MM.1S (cell line): ENCODE measurements at regions not wholly inside any gene's neighbourhood (a gene's known extent, or its start where the extent isn't known, plus 50 kb on each side); places are given as distances from the start of the nearest gene placed in this dataset.

ENCODE experiments used
- DNase-seq: peaks from one replicate; pipeline ENCODE4 v3.0.0-alpha.2; 2015
- H2AFZ ChIP-seq: fragments of 300-600 bp; sonication (generic); 2 replicates; pipeline ENCODE4 v1.6.0; 2016; ENCODE audit warnings: antibody characterized with exemption, low read length
- H3F3A ChIP-seq: fragments of 300-600 bp; sonication (generic); 2 replicates; pipeline ENCODE4 v1.6.1; 2016; ENCODE audit warnings: mild to moderate bottlenecking, antibody characterized with exemption, low read length, moderate library complexity, mixed read lengths; ENCODE audit not compliant: insufficient read depth
- H3K27ac ChIP-seq: fragments of 300-600 bp; sonication (generic); 2 replicates; pipeline ENCODE4 v1.5.1; 2016; ENCODE audit warnings: mild to moderate bottlenecking, low read length
- H3K27me3 ChIP-seq: fragments of 300-600 bp; sonication (generic); replicated peaks from 2 replicates; pipeline ENCODE4 v1.6.0; 2016; ENCODE audit warnings: low read length; ENCODE audit not compliant: insufficient read depth
- H3K36me3 ChIP-seq: fragments of 300-600 bp; sonication (generic); replicated peaks from 2 replicates; pipeline ENCODE4 v1.6.1; 2016; ENCODE audit warnings: mild to moderate bottlenecking, low read length, mixed read lengths; ENCODE audit not compliant: insufficient read depth
- H3K4me1 ChIP-seq: fragments of 300-600 bp; sonication (generic); 2 replicates; pipeline ENCODE4 v1.6.1; 2016; ENCODE audit warnings: low read length, mixed read lengths
- H3K4me2 ChIP-seq: fragments of 300-600 bp; sonication (generic); 2 replicates; pipeline ENCODE4 v1.6.0; 2016; ENCODE audit warnings: low read depth, low read length
- H3K4me3 ChIP-seq: fragments of 300-600 bp; sonication (generic); 2 replicates; pipeline ENCODE4 v1.5.1; 2016; ENCODE audit warnings: low read length, mixed read lengths
- H3K79me2 ChIP-seq: fragments of 300-600 bp; sonication (generic); 2 replicates; pipeline ENCODE4 v1.6.1; 2016; ENCODE audit warnings: mixed run types, low read length, mixed read lengths
- H3K9ac ChIP-seq: fragments of 300-600 bp; sonication (generic); 2 replicates; pipeline ENCODE4 v1.6.1; 2016; ENCODE audit warnings: low read length, mixed read lengths
- H3K9me2 ChIP-seq: fragments of 300-600 bp; sonication (generic); replicated peaks from 2 replicates; pipeline ENCODE4 v1.6.1; 2016; ENCODE audit warnings: mild to moderate bottlenecking, low read length, mixed read lengths; ENCODE audit not compliant: insufficient read depth
- H3K9me3 ChIP-seq: fragments of 300-600 bp; sonication (generic); replicated peaks from 2 replicates; pipeline ENCODE4 v1.6.1; 2016; ENCODE audit warnings: mild to moderate bottlenecking, low read length, mixed read lengths; ENCODE audit not compliant: insufficient read depth
- H4K20me1 ChIP-seq: fragments of 300-600 bp; sonication (generic); 2 replicates; pipeline ENCODE4 v1.6.1; 2016; ENCODE audit warnings: mild to moderate bottlenecking, low read length, moderate library complexity, mixed read lengths; ENCODE audit not compliant: insufficient read depth
- CTCF ChIP-seq: fragments of 300-600 bp; sonication (generic); IDR thresholded peaks from 2 replicates; pipeline ENCODE4 v1.5.1; 2016; ENCODE audit warnings: antibody characterized with exemption, low read length, mixed read lengths
- EZH2 ChIP-seq: fragments of 300-600 bp; sonication (generic); optimal IDR thresholded peaks from 2 replicates; pipeline ENCODE3; 2017; ENCODE audit warnings: low read depth, mild to moderate bottlenecking, antibody characterized with exemption, low read length, mixed read lengths
- EZH2phosphoT487 ChIP-seq: fragments of 300-600 bp; sonication (generic); IDR thresholded peaks from 2 replicates; pipeline ENCODE4 v1.6.1; 2018; ENCODE audit warnings: antibody characterized with exemption, low read length

- H3K9me3 ChIP-seq: no peaks in the 10 kb centered on the region
- no peak overlapping the region for H2AFZ ChIP-seq
- no peaks in the 10 kb centered on the region for H3K4me1 ChIP-seq
- H3K4me3 ChIP-seq: no peak overlapping the region
- H4K20me1 ChIP-seq: no peaks in the 10 kb centered on the region
- H3K9me2 ChIP-seq: no peaks in the 10 kb centered on the region
- H3K79me2 ChIP-seq: no peaks in the 10 kb centered on the region
- no peak overlapping the region for H3K27ac ChIP-seq
- H3K27me3 ChIP-seq: no peaks in the 10 kb centered on the region
- DNase-seq: no peak
- TF ChIP-seq EZH2phosphoT487 (no peak), EZH2 (no peak), CTCF (no peak)
- H3F3A ChIP-seq: no peaks in the 10 kb centered on the region
- H3K9ac ChIP-seq: no peak overlapping the region
- H3K4me2 ChIP-seq: no peak overlapping the region
- H3K36me3 ChIP-seq: no peaks in the 10 kb centered on the region
Measured at GRCh38 chr12:77734214-77734883, 96.3 kb upstream of the NAV3 start.

GRCh38 chr12:77728018-77728417, 102.7 kb upstream of the NAV3 start:
- TF ChIP-seq EZH2 (no peak), CTCF (no peak), EZH2phosphoT487 (no peak)
- Histone ChIP-seq H3K79me2 (no peaks in the 10 kb centered on the region), H2AFZ (no peak overlapping the region), H3K27me3 (no peaks in the 10 kb centered on the region), H3K9ac (no peak overlapping the region), H3K9me2 (no peaks in the 10 kb centered on the region), H3K9me3 (no peaks in the 10 kb centered on the region), H4K20me1 (no peaks in the 10 kb centered on the region), H3K4me3 (no peak overlapping the region), H3K27ac (no peak overlapping the region), H3F3A (no peaks in the 10 kb centered on the region), H3K4me1 (no peaks in the 10 kb centered on the region), H3K4me2 (no peak overlapping the region), H3K36me3 (no peaks in the 10 kb centered on the region)
- DNase-seq: no peak

- no peak for DNase-seq
- Histone ChIP-seq H3K79me2 (no peaks in the 10 kb centered on the region), H3K36me3 (no peaks in the 10 kb centered on the region)
Measured at GRCh38 chr12:77727442-77728001, 103.2 kb upstream of the NAV3 start.

More at GRCh38 chr12:77727442-77728001, 103.2 kb upstream of the NAV3 start:
- H3F3A ChIP-seq: no peaks in the 10 kb centered on the region
- no peaks in the 10 kb centered on the region for H3K9me3 ChIP-seq
- H3K27ac ChIP-seq: no peak overlapping the region
- H3K4me1 ChIP-seq: no peaks in the 10 kb centered on the region
- TF ChIP-seq EZH2 (no peak), CTCF (no peak), EZH2phosphoT487 (no peak)
- H3K4me2 ChIP-seq: no peak overlapping the region
- no peak overlapping the region for H3K9ac ChIP-seq
- no peaks in the 10 kb centered on the region for H3K27me3 ChIP-seq
- no peak overlapping the region for H3K4me3 ChIP-seq
- no peak overlapping the region for H2AFZ ChIP-seq
- no peaks in the 10 kb centered on the region for H4K20me1 ChIP-seq
- H3K9me2 ChIP-seq: no peaks in the 10 kb centered on the region
